ENCODE measurements at regions not wholly inside any gene's neighbourhood (a gene's known extent, or its start where the extent isn't known, plus 50 kb on each side); places are given as distances from the start of the nearest gene placed in this dataset.

- CTCF ChIA-PET: no interaction called here
- BruUV-seq (replicated peaks): no TSS peak
Measured at GRCh38 chr17:14752011-14752410, 451.1 kb downstream of the HS3ST3B1 start.

GRCh38 chr17:14750866-14751265, 450.0 kb downstream of the HS3ST3B1 start:
- Mint-ChIP-seq H3K4me3 (ENCODE audit: low read depth, unreplicated experiment) (no peak overlapping the region), H3K36me3 (ENCODE audit: insufficient read depth, unreplicated experiment) (no peaks in the 10 kb centered on the region), H3K27ac (ENCODE audit: unreplicated experiment) (no peak overlapping the region), H3K4me1 (ENCODE audit: low read depth, unreplicated experiment) (no peaks in the 10 kb centered on the region), H3K27me3 (ENCODE audit: unreplicated experiment) (no peaks in the 10 kb centered on the region), H3K9me3 (ENCODE audit: low read depth, unreplicated experiment) (peaks cover 9% of the 10 kb centered on the region)
- no peak for TF ChIP-seq CTCF (IDR thresholded peaks at IDR 0.05; ENCODE audit: unreplicated experiment)
- intact Hi-C loops (cut with micrococcal nuclease; ENCODE audit: unreplicated experiment): no loop called here
- CTCF ChIA-PET: no interaction called here
- BruUV-seq (replicated peaks): no TSS peak
- DNase-seq: no peak

More at GRCh38 chr17:14752011-14752410, 451.1 kb downstream of the HS3ST3B1 start:
- TF ChIP-seq CTCF (IDR thresholded peaks at IDR 0.05; ENCODE audit: unreplicated experiment): no peak
- H3K9me3 Mint-ChIP-seq (ENCODE audit: low read depth, unreplicated experiment): peaks cover 7% of the 10 kb centered on the region
- no peaks in the 10 kb centered on the region for H3K36me3 Mint-ChIP-seq (ENCODE audit: insufficient read depth, unreplicated experiment)
- H3K4me1 Mint-ChIP-seq (ENCODE audit: low read depth, unreplicated experiment): peaks cover 8% of the 10 kb centered on the region
- no peak for DNase-seq
- no peak overlapping the region for H3K27ac Mint-ChIP-seq (ENCODE audit: unreplicated experiment)
- H3K27me3 Mint-ChIP-seq (ENCODE audit: unreplicated experiment): no peaks in the 10 kb centered on the region
- H3K4me3 Mint-ChIP-seq (ENCODE audit: low read depth, unreplicated experiment): no peak overlapping the region
- intact Hi-C loops (cut with micrococcal nuclease; ENCODE audit: unreplicated experiment): no loop called here

- Mint-ChIP-seq H3K36me3 (ENCODE audit: insufficient read depth, unreplicated experiment) (no peaks in the 10 kb centered on the region), H3K27ac (ENCODE audit: unreplicated experiment) (no peak overlapping the region), H3K27me3 (ENCODE audit: unreplicated experiment) (no peaks in the 10 kb centered on the region), H3K4me3 (ENCODE audit: low read depth, unreplicated experiment) (no peak overlapping the region), H3K9me3 (ENCODE audit: low read depth, unreplicated experiment) (peaks cover 10% of the 10 kb centered on the region), H3K4me1 (ENCODE audit: low read depth, unreplicated experiment) (no peaks in the 10 kb centered on the region)
- intact Hi-C loops (cut with micrococcal nuclease; ENCODE audit: unreplicated experiment): no loop called here
- TF ChIP-seq CTCF (IDR thresholded peaks at IDR 0.05; ENCODE audit: unreplicated experiment): no peak
- CTCF ChIA-PET: no interaction called here
- DNase-seq: no peak
- BruUV-seq (replicated peaks): no TSS peak
Measured at GRCh38 chr17:14749269-14749668, 448.4 kb downstream of the HS3ST3B1 start.

- no TSS peak for BruUV-seq (replicated peaks)
Measured at GRCh38 chr17:14748036-14748710, 447.3 kb downstream of the HS3ST3B1 start.

More at GRCh38 chr17:14748036-14748710, 447.3 kb downstream of the HS3ST3B1 start:
- intact Hi-C loops (cut with micrococcal nuclease; ENCODE audit: unreplicated experiment): no loop called here
- no peak for DNase-seq
- CTCF ChIA-PET: no interaction called here
- Mint-ChIP-seq H3K9me3 (ENCODE audit: low read depth, unreplicated experiment) (peaks cover 10% of the 10 kb centered on the region), H3K4me3 (ENCODE audit: low read depth, unreplicated experiment) (no peak overlapping the region), H3K36me3 (ENCODE audit: insufficient read depth, unreplicated experiment) (no peaks in the 10 kb centered on the region), H3K27me3 (ENCODE audit: unreplicated experiment) (no peaks in the 10 kb centered on the region), H3K27ac (ENCODE audit: unreplicated experiment) (no peak overlapping the region), H3K4me1 (ENCODE audit: low read depth, unreplicated experiment) (no peaks in the 10 kb centered on the region)
- TF ChIP-seq CTCF (IDR thresholded peaks at IDR 0.05; ENCODE audit: unreplicated experiment): no peak

All from Calu3 (cell line).